ENCODE measurements at regions not wholly inside any gene's neighbourhood (a gene's known extent, or its start where the extent isn't known, plus 50 kb on each side); places are given as distances from the start of the nearest gene placed in this dataset.

DNA sequence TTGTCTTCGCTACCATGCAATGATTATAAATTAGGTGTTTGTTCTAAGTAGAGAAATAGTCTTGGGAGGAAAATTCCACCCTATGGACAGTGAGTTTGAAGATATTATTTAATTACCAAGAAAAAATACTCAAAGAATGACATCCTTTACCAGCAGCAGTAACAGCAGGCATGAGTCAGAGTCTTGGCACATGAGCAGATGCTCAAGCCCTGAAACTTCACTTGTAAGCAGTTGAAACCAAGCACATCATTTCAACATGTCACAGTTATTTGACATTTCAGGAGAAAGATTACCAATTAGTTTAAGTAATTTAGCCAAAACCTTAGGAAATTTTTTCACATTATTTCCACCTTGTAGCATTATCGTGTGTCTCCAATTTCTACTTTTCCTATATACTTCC, 99.2 kb downstream of the C12orf50 start:
- TF ChIP-seq, protein P1, sequence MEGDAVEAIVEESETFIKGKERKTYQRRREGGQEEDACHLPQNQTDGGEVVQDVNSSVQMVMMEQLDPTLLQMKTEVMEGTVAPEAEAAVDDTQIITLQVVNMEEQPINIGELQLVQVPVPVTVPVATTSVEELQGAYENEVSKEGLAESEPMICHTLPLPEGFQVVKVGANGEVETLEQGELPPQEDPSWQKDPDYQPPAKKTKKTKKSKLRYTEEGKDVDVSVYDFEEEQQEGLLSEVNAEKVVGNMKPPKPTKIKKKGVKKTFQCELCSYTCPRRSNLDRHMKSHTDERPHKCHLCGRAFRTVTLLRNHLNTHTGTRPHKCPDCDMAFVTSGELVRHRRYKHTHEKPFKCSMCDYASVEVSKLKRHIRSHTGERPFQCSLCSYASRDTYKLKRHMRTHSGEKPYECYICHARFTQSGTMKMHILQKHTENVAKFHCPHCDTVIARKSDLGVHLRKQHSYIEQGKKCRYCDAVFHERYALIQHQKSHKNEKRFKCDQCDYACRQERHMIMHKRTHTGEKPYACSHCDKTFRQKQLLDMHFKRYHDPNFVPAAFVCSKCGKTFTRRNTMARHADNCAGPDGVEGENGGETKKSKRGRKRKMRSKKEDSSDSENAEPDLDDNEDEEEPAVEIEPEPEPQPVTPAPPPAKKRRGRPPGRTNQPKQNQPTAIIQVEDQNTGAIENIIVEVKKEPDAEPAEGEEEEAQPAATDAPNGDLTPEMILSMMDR (conservative IDR thresholded peaks at IDR 0.05): no peak
- no peak overlapping the region for H3K27ac ChIP-seq

DNA sequence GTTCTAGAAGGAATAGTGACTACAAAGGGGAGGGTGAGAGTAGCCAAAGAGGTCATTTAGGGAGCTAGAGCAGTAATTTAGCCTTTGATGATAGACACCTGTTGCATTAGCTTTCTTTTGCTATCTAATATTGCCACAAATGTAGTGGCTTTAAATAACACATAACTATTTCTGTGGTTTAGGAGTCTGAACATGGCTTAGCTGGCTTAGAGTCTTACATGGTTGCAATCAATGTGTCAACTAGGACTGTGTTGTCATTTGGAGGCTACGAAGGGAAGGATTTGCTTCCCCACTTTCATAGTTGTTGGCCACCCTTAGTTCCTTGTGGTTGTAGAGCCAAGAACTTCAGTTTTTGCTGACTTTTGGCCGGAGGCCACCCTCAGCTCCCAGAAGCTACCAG, 99.9 kb downstream of the C12orf50 start:
- TF ChIP-seq, protein P1 (conservative IDR thresholded peaks at IDR 0.05): no peak
- H3K27ac ChIP-seq: no peak overlapping the region

- TF ChIP-seq, protein P1 (conservative IDR thresholded peaks at IDR 0.05): no peak
- no peak overlapping the region for H3K27ac ChIP-seq
Observed at GRCh38 chr12:87928031-87928430, 101.2 kb downstream of the C12orf50 start.

- TF ChIP-seq, protein P1 (conservative IDR thresholded peaks at IDR 0.05): no peak
- H3K27ac ChIP-seq: no peak overlapping the region
Observed at GRCh38 chr12:87925021-87925420, 104.2 kb downstream of the C12orf50 start.

GRCh38 chr12:87924149-87924548, 105.1 kb downstream of the C12orf50 start:
- no peak overlapping the region for H3K27ac ChIP-seq

GRCh38 chr12:87923361-87923760, 105.8 kb downstream of the C12orf50 start:
- TF ChIP-seq, protein P1 (conservative IDR thresholded peaks at IDR 0.05): no peak
- no peak overlapping the region for H3K27ac ChIP-seq

More at GRCh38 chr12:87924149-87924548, 105.1 kb downstream of the C12orf50 start:
- TF ChIP-seq, protein P1 (conservative IDR thresholded peaks at IDR 0.05): no peak

DNA sequence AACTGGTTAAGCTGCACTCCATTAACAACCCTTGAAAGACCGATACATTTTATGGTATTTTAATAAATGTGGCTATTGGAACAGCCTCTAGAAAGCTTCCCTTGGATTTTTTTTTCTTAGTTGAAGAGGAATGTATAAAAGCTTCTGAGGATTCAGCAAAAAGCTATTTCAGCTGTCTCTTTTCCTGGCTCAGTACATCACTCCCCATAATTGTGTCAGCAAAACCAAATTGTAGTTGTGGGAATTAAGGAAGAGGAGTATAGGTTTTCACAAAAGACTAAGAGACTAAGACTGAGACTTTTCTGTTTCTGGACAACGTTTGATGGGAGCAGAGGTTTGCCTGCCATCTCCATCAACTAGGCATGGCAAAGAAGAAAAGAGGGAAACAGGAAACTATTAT, 106.5 kb downstream of the C12orf50 start:
- TF ChIP-seq, protein P1 (conservative IDR thresholded peaks at IDR 0.05): no peak
- no peak overlapping the region for H3K27ac ChIP-seq

DNA sequence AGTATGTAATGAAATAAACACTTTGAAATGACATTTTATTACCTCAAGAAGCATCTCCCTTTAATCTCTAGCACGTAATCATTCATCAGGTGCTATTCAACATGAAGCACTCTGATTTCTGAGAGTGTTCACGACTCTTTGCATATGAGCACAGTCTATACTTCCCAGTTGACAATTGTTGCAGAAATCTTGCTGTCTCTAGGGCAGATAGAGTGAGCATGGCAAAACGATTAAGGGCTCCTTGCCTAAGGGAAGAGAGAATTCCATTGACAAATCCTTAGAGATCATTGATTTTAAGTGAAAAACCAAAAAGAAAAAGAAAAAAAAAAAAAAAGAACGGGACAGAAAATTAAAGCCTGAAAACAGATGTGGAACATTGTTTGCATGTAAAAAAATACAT, 107.6 kb downstream of the C12orf50 start:
- TF ChIP-seq, protein P1 (conservative IDR thresholded peaks at IDR 0.05): no peak
- H3K27ac ChIP-seq: no peak overlapping the region
